ENCODE measurements at regions not wholly inside any gene's neighbourhood (a gene's known extent, or its start where the extent isn't known, plus 50 kb on each side); places are given as distances from the start of the nearest gene placed in this dataset.
A peak's percentile ranks its signal among the peaks of the same experiment; 100 is the strongest.

- Histone ChIP-seq H4K20me1 (ENCODE audit: insufficient read depth, low read length) (no peaks in the 10 kb centered on the region), H3K27ac (ENCODE audit: low read depth, low read length) (no peak overlapping the region), H3K9ac (ENCODE audit: low read length) (no peak overlapping the region), H2AFZ (ENCODE audit: low read depth, low read length) (no peak overlapping the region), H3K36me3 (ENCODE audit: insufficient read depth, low read length) (no peaks in the 10 kb centered on the region), H3K9me3 (ENCODE audit: insufficient read depth, low read depth, low read length) (no peaks in the 10 kb centered on the region), H3K79me2 (ENCODE audit: insufficient read depth, low read length) (no peaks in the 10 kb centered on the region), H3K27me3 (ENCODE audit: insufficient read depth, low read length) (no peaks in the 10 kb centered on the region), H3K4me3 (ENCODE audit: insufficient read depth, low read depth, low read length) (no peak overlapping the region), H3K4me1 (ENCODE audit: insufficient read depth, low read length) (peaks cover 12% of the 10 kb centered on the region), H3K4me2 (ENCODE audit: low read length) (no peak overlapping the region)
- DNase-seq (ENCODE audit: low read depth) (no peak), FAIRE-seq (no peak)
- TF ChIP-seq EZH2 (IDR thresholded peaks at IDR 0.05; ENCODE audit: insufficient read depth, low read length): no peak
- no peak for TF ChIP-seq CTCF (IDR thresholded peaks at IDR 0.05; ENCODE audit: insufficient read depth, low read depth, low read length)
- no peak overlapping the region for H3K27ac Mint-ChIP-seq (ENCODE audit: unreplicated experiment)
- no peaks in the 10 kb centered on the region for H3K36me3 Mint-ChIP-seq (ENCODE audit: low read depth, unreplicated experiment)
- H3K4me3 Mint-ChIP-seq (ENCODE audit: unreplicated experiment): no peak overlapping the region
- H3K27me3 Mint-ChIP-seq (ENCODE audit: low read depth, unreplicated experiment): peaks cover 6% of the 10 kb centered on the region
- H3K9me3 Mint-ChIP-seq (ENCODE audit: unreplicated experiment): peaks cover 1% of the 10 kb centered on the region
- peaks cover 12% of the 10 kb centered on the region for H3K4me1 Mint-ChIP-seq (ENCODE audit: low read depth, unreplicated experiment)
Measured at GRCh38 chr11:11733246-11733747, 108.5 kb upstream of the USP47 start.

- H3K9ac ChIP-seq (ENCODE audit: low read length): no peak overlapping the region
- Mint-ChIP-seq H3K27ac (ENCODE audit: unreplicated experiment) (no peak overlapping the region), H3K4me3 (ENCODE audit: unreplicated experiment) (no peak overlapping the region), H3K27me3 (ENCODE audit: low read depth, unreplicated experiment) (peaks cover 6% of the 10 kb centered on the region), H3K36me3 (ENCODE audit: low read depth, unreplicated experiment) (no peaks in the 10 kb centered on the region), H3K4me1 (ENCODE audit: low read depth, unreplicated experiment) (peaks cover 12% of the 10 kb centered on the region), H3K9me3 (ENCODE audit: unreplicated experiment) (peaks cover 1% of the 10 kb centered on the region)
- H3K4me2 ChIP-seq (ENCODE audit: low read length): peak overlapping the region; percentile 59
- H3K9me3 ChIP-seq (ENCODE audit: insufficient read depth, low read depth, low read length): no peaks in the 10 kb centered on the region
- H3K36me3 ChIP-seq (ENCODE audit: insufficient read depth, low read length): no peaks in the 10 kb centered on the region
- FAIRE-seq (no peak), DNase-seq (ENCODE audit: low read depth) (peak; percentile 29)
- no peaks in the 10 kb centered on the region for H4K20me1 ChIP-seq (ENCODE audit: insufficient read depth, low read length)
- H3K4me1 ChIP-seq (ENCODE audit: insufficient read depth, low read length): peaks cover 12% of the 10 kb centered on the region
- no peaks in the 10 kb centered on the region for H3K79me2 ChIP-seq (ENCODE audit: insufficient read depth, low read length)
- no peak overlapping the region for H2AFZ ChIP-seq (ENCODE audit: low read depth, low read length)
- no peak overlapping the region for H3K4me3 ChIP-seq (ENCODE audit: insufficient read depth, low read depth, low read length)
- H3K27me3 ChIP-seq (ENCODE audit: insufficient read depth, low read length): no peaks in the 10 kb centered on the region
- no peak overlapping the region for H3K27ac ChIP-seq (ENCODE audit: low read depth, low read length)
- TF ChIP-seq CTCF (IDR thresholded peaks at IDR 0.05; ENCODE audit: insufficient read depth, low read depth, low read length) (no peak), EZH2 (IDR thresholded peaks at IDR 0.05; ENCODE audit: insufficient read depth, low read length) (no peak)
Measured at GRCh38 chr11:11732116-11732515, 109.7 kb upstream of the USP47 start.

- no peak overlapping the region for H2AFZ ChIP-seq (ENCODE audit: low read depth, low read length)
- DNase-seq (ENCODE audit: low read depth) (peak; percentile 61), FAIRE-seq (no peak)
- H3K36me3 ChIP-seq (ENCODE audit: insufficient read depth, low read length): no peaks in the 10 kb centered on the region
- H3K27me3 Mint-ChIP-seq (ENCODE audit: low read depth, unreplicated experiment): peaks cover 11% of the 10 kb centered on the region
- no peaks in the 10 kb centered on the region for H3K79me2 ChIP-seq (ENCODE audit: insufficient read depth, low read length)
- H3K9ac ChIP-seq (ENCODE audit: low read length): no peak overlapping the region
- H3K9me3 ChIP-seq (ENCODE audit: insufficient read depth, low read depth, low read length): no peaks in the 10 kb centered on the region
- H3K4me1 ChIP-seq (ENCODE audit: insufficient read depth, low read length): peaks cover 12% of the 10 kb centered on the region
- H3K4me1 Mint-ChIP-seq (ENCODE audit: low read depth, unreplicated experiment): peaks cover 12% of the 10 kb centered on the region
- H3K27ac ChIP-seq (ENCODE audit: low read depth, low read length): no peak overlapping the region
- H3K36me3 Mint-ChIP-seq (ENCODE audit: low read depth, unreplicated experiment): no peaks in the 10 kb centered on the region
- H3K27ac Mint-ChIP-seq (ENCODE audit: unreplicated experiment): no peak overlapping the region
- H4K20me1 ChIP-seq (ENCODE audit: insufficient read depth, low read length): no peaks in the 10 kb centered on the region
- peaks cover 5% of the 10 kb centered on the region for H3K9me3 Mint-ChIP-seq (ENCODE audit: unreplicated experiment)
- H3K4me2 ChIP-seq (ENCODE audit: low read length): peak overlapping the region; percentile 59
- H3K4me3 Mint-ChIP-seq (ENCODE audit: unreplicated experiment): no peak overlapping the region
- TF ChIP-seq EZH2 (IDR thresholded peaks at IDR 0.05; ENCODE audit: insufficient read depth, low read length) (no peak), CTCF (IDR thresholded peaks at IDR 0.05; ENCODE audit: insufficient read depth, low read depth, low read length) (no peak)
- H3K27me3 ChIP-seq (ENCODE audit: insufficient read depth, low read length): no peaks in the 10 kb centered on the region
- H3K4me3 ChIP-seq (ENCODE audit: insufficient read depth, low read depth, low read length): no peak overlapping the region
Measured at GRCh38 chr11:11731311-11732083, 109.7 kb upstream of the GALNT18 start.
